Amniotic epithelial cell (primary cell): ENCODE measurements at regions not wholly inside any gene's neighbourhood (a gene's known extent, or its start where the extent isn't known, plus 50 kb on each side); places are given as distances from the start of the nearest gene placed in this dataset.
A peak's percentile ranks its signal among the peaks of the same experiment; 100 is the strongest.

Source experiments
- DNase-seq: peaks from one replicate; pipeline ENCODE4 v3.0.0-alpha.2; 2010; ENCODE audit warnings: low read depth

DNA sequence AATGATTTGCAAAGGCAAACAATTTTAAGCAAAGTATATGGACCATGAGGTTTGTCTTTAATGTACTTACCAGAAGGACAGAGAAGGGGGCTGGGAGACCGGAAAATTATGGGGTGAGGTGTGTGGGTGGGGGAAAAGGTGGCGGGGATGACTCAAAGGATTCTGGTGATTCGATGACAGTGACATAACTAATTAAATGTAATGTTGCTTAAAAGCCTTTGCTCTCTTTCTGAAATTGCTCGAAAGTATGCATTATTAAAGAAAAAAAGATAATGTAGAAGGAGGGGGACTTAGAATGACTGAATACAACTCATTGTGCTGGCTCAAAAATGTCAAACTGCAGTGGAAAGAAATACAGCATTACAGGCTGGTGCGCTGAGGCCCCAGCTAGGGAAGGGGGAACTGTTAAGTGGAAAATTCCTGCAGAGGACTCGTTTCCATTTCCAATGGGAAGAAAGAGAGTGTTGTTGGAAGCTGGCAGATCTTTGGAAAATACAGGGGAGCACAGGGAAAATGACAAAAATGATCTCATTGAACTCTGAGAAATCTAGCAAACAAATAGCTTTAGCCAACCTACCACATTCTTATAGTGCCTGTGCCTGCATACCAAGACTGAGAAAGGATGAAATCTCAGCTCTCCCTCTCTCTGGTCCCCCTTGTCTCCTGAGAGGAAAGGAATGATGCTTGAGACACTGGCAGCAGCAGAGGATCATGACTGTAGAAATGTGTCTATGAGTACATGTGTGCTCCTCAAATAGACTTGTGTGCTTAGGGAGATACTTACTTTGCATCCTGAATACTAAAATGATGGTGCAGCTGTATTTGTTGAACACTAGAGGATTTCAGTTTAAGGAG lies 632.4 kb downstream of the NYAP2 start:
- DNase-seq, result no peak

DNA sequence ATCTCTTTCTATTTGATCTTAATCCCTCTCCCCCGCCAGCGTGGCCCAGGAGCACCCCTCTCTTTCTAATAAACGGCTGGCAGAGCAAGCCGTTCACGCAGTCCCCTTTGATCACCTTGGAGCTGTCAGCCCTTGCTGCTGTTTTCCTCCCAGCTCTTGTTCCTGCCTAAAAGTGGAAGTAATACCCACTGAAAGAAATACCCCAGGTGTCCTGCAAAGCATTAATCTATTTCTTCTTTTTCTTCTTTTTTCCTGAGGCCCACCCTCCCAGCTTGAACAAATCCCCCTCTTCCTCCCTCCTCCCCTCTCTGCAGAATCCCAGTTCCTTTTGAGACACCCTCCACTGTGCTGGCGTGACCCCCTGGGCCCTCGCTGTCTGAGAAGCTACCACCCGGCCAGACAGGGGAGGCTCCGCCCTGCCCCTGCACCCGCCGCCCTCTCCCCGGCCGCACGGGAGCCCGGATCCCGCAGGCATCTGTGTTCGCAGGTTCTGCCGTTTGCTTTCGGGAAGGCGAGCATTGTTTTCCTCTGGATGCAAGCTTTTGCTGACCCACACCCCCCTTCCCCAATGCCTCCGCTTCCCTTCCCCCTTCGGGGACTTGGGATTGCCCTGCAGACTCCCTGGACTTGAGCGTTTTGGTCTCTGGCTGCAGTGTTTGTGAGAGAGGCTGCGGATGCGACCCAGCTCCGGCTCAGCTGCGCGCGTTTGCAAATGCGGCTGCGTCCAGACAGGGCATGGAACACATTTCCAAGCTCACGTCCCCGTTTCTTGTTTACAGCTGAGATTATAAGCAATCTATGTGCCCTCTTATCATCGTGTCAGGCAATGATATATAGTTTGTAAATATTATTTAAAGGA lies 631.5 kb downstream of the NYAP2 start:
- peak; percentile 64 for DNase-seq

DNA sequence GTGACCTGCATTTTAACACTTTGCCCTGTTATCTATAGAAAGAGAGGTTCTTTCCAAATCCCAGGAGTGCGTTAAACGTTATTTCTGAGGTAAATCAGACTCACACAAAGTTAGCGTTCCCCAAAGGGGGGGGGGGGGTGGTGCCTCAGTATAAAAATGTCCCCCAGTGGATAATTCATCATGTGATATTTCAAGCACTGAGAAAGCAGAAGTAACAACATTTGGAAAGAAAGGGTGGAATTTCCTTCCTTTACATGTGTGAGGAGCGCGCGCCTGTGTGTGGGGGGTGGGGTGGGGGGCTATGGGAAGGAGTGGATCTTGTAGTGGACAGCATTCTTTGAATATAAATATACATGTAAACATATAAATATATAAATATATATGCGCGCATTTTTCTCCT lies 630.9 kb downstream of the NYAP2 start:
- no peak for DNase-seq

DNA sequence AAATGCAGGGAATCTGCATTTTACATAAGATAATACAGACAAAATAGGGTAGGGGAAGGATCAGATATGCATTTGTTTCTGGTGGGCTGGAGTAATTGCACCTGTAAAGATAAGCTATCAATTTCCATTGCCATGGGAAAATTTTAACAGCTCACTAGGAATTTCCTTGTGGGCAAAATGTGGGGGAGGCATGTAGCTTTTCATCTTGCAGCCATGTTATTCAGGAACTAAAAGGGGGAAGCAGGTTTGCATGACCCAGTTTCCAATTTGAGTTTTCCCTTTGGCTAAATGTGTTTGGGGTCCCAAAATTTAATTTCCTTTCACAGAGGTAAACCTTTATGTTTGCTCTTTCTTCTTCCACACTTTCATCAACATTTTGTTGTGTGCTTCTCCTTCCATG lies 624.4 kb downstream of the NYAP2 start:
- DNase-seq, result no peak

DNA sequence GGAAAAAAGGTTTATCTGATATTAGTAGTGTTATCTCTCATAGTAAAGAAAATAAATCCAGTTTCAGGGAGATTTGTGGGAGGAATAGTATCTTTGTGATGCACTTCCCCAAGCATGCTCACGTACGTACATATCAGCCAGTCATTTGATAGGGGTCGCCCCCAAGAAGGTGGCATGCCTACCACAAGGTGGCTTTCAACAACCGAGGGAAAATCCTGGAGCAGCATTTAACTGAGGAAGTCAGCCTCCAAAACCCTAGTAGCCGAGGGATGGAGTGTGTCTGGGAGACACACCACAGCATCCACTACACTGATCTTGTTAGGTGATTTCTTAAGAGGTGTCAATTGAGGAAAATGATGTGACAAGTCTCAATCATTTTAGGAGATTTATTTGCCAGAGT lies 623.9 kb downstream of the NYAP2 start:
- DNase-seq, result no peak

DNA sequence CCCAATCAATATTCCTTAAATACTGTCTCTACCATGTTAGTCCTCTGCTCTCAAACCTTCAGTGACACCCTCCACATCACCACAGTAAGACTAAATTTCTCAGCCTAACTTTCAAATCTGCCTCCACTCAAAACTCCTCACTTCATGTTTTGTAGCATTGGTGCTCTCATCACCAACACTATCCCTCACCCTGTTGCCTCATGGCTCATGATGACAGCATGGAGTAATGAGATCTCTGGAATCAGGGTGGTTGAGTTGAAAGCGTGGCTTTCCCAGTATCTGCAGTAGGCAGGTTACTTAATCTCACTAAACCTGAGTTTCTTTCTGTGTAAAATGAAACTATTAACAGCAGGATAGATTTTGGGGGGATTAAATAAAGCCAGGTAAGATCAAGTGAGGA lies 621.4 kb downstream of the NYAP2 start:
- DNase-seq, result peak; percentile 22

DNA sequence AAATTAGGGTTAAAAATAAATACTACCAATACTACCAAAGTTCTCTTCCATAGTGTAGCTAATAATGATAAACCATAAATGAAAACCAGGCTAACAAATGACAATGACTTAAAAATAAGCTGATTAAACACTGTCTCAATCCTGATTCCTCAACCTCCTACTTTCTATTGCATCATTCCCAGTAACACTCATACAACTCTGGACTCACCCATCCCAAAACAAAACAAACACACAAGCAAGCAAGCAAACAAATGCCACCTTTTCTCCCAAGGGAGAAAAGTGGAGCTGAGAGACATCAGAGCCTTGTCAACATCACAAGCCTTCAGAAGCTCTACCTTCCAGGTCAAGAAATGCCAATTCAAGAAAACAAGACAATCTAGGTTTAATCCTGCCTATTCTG lies 620.7 kb downstream of the NYAP2 start:
- DNase-seq, result no peak

DNA sequence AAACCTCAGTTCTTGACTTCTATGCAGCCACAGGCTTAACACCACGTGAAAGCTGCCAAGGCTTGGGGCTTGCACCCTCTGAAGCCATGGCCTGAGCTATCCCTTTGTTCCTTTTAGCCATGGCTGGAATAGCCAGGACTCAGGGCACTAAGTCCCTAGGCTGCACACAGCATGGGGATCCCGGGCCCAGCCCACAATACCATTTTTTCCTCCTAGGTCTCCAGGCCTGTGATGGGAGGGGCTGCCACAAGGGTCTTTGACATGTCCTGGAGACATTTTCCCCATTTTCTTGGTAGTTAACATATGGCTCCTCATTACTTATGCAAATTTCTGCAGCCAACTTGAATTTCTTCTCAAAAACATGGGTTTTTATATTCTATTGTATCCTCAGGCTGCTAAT lies 619.1 kb downstream of the NYAP2 start:
- no peak for DNase-seq

DNA sequence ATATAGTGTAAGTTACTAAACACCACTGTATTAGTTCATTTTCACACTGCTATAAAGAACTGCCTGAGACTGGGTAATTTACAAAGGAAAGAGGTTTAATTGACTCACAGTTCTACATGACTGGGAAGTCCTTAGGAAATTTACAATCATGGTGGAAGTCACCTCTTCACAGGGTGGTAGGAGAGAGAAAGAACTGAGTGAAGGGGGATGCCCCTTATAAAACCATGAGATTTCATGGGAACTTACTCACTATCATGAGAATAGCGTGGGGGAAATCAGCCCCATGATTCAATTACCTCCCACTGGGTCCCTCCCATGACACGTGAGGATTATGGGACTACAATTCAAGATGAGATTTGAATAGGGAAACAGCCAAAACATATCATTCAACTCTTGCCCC lies 618.0 kb downstream of the NYAP2 start:
- no peak for DNase-seq

DNA sequence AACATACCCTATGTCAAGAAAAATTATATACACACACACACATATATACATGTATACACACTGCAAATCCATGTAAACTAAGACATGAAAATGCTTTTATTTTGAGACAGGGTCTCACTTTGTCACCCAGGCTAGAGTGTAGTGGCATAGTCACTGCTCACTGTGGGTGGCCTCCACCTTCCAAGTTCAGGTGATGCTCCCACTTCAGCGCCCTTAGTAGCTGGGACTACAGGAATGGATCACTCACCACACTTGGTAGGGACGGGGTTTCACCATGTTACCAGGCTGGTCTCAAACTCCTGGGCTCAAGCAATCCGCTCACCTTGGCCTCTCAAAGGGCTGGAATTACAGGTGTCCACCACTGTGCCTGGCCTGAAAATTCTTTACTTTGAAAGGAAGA lies 617.6 kb downstream of the NYAP2 start:
- DNase-seq, result no peak

DNA sequence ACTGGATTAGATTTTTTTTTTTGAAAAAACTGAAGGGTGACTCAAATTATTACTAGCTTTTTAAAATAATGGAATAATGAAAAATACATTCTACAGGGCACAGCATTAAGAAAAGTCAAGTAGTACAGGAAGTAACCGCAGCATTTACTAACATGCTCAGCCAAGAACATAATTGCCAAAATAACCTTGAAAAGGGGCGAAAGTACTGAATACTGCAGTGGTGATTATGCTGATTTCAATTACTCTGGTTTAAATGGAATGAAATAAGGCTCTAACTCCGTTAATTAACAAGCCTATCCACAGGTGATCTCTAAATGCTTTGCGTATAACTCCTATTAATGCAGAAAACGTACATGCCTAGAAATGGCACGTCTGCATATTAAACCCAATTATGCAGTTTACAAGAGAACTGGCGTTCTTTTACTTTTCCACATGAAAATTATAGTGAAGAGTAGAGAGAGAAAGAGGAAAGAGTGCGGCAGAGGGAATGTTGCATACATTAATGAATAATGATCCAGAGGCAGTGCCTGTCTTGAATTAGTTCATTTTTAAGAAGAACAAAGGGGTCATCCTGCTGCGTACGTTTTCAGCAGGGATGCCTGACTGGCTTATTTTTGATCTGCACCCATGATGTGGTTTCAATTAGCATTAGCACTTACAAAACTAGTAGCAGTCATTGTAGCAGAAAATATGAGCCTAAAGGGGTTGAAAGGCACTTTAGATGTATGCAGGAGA lies 612.4 kb downstream of the NYAP2 start:
- DNase-seq, result no peak

DNA sequence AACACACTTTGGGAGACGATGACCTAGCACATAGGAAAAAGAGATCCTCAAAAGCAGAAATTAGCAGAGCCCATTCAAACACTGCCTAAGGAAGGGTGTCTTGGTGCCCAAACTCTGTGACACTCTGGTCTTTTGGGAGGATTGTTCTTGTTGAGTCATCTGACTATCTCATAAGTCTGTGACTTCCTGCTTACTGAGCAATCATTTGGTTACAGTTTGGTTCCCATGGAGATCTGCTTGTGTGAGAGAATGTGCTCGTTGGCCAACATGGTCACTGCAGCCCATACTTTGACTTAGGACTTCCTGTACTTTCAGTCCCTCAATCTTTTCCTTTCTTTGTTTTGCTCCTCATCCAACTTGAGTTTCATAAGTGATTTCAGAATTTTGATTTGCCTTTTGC lies 602.9 kb downstream of the NYAP2 start:
- peak; percentile 76 for DNase-seq

DNA sequence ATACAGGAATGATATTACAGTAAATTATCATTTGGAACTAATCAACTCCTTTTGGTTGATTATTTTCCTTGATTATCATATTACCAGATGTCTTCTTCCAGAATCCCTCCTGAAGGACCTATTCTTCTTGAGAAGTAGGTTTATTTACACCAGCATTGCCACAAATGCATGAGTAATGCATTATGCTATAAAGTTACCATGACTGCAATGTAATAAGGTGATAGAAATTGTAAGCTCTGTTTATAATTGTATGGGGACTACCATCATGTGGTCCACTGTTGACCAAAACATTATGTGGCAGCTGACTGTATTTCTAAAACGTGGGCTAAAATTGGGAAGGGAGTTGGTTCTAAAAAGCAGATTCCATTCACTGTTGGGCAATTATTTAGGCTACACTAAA lies 602.2 kb downstream of the NYAP2 start:
- no peak for DNase-seq

DNA sequence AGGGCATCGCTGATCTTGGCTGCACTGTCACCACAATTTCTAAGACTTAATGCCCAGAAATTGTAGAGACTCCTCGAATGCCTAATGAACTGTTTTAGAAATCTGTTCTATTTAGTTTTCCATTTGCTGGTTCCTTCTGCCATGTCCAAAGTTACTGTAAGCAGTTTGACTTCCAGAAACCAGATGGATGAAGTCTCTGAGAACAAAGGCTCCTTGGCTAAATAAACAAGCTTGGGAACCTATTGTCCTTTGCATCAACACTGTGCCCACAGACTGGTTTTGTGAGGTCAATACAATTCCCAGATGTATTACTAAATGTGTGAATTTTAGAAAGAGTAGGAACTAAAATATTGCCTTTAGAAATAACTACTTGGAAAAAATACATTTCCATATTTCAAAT lies 600.2 kb downstream of the NYAP2 start:
- DNase-seq, result no peak

DNA sequence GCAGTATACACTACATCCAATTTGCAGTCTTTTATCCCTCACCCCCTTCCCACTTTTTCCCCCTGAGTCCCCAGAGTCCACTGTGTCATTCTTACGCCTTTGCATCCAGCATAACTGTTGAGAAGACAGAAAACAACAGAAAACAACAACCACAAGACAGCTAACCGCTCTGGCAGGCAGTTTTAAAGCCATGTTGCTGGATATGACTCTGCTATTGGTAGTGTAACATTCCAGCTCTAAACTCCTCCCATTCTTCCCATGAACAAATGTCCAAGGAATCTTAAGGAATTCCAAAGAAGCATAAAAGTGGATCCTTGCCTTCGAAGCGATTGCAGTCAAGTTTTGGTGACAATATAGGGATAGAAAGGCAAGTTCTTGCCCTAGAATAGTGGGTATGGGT lies 599.1 kb downstream of the NYAP2 start:
- peak; percentile 44 for DNase-seq

DNA sequence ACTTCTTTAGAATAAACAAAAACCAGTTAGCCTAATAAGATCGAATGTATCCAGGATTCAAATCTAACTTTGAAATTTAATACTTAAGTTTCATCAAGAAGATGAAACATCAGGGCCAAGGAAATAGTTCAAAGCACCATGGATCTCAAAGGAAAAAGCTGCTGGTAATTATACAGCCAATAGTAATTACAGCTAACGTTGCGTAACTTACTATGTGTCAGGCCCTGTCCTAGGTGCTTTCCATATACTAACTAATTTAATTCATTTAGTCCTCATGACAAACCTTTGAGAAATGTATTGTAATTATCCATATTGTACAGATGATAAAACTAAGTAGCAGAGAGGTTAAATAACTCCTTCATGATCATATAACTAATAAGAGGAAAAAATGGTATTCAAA lies 598.6 kb downstream of the NYAP2 start:
- no peak for DNase-seq

DNA sequence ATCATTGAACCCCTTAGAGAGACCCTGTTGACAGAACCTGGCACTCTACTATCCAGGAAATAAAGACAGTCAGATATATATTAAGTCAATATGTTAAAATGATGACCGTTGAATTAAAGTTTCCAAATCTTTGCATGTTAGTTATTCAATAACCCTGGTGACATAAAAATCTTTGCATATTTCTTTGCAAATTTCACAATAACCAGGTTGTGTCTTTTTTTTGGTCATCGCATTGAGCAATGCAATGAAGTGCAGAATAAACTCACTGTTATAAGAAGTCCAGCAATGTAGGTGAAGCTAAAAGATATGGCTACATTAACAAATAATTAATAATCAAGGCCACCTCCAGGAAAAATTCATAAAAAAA lies 596.9 kb downstream of the NYAP2 start:
- DNase-seq, result no peak

DNA sequence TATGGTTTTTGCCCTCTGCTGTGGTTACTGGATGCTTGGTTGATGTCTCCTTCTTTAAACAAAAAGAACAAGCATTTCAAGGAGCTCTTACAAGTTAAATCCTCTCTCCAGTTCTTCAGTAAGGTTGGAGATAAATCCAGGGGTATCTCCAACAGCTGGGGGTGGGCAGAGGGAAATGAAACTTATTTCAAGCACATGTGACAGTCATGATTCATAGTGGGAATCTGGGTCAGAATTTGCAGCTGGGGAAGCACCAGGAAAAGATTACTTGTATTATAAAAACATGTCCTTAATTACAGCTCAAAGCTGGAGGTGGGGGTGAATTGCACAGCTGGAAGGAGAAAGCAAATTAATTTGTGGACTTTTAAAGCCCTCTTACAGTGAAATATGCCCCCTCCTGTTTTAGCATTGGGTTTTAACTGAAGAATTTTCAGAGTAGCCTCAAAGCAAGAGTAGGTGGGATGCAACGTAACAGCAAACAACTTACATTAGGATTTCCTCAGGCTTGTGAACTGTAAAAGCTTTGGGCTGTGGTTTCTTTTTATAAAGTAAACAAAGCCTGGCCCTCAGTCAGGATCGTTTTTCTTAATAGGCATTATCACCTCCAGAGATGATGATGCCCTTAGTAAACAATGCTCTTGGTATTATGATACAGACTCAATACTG lies 596.4 kb downstream of the NYAP2 start:
- peak; percentile 52 for DNase-seq

DNA sequence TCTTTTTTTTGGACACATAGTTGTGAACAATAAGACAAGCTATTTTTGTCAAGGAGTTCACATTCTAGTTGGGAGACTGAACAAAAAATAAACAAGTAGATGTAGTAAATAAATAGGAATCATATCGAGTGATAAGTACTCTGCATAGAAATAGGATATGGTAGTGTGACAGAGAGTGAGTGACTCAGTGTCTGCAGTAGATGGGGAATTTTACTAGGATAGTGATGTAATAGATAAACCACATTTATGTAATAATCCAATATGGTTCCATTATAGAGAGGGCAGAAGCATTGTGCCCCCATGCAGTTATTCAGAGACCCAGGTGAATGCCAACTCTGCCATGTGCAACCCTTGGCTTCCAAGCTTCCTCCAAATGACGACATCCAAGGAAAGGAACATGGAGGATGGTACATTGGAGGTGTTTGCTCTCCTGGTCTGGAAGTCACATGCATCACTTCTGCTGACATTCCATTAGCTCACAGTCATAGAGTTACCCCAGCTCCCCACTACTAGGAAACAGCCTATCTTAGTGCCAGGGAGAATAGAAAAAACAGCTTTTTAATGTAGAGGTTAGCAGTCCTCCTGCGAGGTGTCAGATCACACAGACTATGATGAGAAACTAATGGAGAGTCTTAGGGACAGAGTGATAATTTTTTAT lies 595.4 kb downstream of the NYAP2 start:
- no peak for DNase-seq

DNA sequence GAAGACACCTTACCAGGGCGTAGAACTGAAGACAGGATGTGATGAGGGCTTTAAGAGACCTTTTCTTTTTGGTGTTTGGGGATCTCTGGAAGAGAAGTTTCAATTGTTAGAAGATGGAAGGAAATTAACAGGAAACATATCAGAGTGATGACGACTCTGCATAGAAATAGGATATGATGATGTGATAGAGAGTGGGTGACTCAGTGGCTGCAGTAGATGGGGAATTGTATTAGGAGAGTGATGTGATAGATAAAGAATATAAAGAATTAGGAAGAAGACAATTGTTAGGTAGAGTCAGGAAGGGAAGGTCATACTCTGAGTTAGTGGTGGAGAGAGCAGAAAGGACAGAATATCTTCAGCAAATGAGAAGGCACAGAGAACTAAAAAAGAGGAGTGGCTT lies 593.9 kb downstream of the NYAP2 start:
- no peak for DNase-seq

DNA sequence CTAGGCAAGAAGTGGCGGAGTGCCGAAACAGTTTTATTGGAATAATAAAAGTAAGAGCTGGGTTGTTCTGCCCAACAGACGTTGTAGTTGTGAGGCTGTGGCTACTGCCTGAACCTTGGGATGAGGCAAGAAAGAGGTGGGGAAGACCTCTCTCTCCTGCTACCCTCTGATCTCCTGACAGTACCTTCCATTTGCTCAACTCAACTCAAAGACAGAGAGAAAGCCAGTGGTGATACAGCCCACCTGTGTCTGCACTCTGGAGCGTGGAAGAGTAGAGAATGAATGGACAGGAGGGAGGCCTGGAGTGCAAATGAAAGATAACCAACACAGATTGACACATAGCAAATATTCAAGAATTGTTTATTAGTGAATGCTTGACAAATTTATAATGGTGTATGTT lies 590.3 kb downstream of the NYAP2 start:
- no peak for DNase-seq

DNA sequence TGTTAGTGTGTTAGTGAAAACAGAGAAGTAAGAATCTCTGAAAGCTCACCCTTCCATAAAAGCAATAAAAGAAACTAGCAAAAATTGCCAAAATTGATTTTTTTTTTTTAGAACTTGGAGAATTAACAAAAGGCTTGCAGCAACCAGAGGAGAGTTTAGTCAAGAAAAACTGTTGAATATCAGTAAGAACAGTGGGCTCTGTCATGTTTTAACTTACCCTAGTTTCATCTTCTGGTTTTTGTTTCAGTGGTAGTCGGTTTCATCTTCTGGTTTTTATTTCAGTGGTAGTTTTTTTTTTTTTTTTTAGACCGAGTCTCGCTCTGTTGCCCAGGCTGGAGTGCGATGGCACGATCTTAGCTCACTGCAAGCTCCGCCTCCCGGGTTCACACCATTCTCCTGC lies 580.9 kb downstream of the NYAP2 start:
- DNase-seq, result no peak
